ENCODE measurements at regions not wholly inside any gene's neighbourhood (a gene's known extent, or its start where the extent isn't known, plus 50 kb on each side); places are given as distances from the start of the nearest gene placed in this dataset.

DNA sequence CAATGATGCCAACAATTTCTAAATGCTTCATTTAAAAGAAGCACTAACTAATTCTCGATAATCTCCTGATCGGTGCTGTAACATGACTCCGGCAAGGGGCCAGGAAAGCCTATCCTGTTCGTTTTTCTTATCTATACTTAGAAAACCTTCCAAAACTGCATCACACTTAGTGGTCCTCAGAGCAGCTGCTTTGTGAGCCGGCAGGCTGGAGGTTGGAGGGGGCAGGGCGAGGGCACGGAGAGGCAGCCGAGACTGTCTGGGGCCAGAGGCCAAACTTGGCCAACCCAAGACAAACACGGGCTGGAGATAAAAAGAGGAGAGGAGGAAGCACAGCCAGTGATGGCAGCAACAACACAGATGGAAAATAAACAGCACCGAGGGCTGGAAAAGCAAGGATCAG is 455.7 kb downstream of the BCOR start:
- Mint-ChIP-seq H3K27ac (peak overlapping the region; percentile 75 to 82 (median 80)), H3K27me3 (ENCODE audit: low read depth) (no peaks in the 10 kb centered on the region), H3K9me3 (peaks cover 9% of the 10 kb centered on the region), H3K4me3 (peak overlapping the region; percentile 3 to 33 (median 30)), H3K4me1 (peaks cover 47% of the 10 kb centered on the region), H3K36me3 (ENCODE audit: low read depth) (no peaks in the 10 kb centered on the region)
- TF ChIP-seq, protein P1, sequence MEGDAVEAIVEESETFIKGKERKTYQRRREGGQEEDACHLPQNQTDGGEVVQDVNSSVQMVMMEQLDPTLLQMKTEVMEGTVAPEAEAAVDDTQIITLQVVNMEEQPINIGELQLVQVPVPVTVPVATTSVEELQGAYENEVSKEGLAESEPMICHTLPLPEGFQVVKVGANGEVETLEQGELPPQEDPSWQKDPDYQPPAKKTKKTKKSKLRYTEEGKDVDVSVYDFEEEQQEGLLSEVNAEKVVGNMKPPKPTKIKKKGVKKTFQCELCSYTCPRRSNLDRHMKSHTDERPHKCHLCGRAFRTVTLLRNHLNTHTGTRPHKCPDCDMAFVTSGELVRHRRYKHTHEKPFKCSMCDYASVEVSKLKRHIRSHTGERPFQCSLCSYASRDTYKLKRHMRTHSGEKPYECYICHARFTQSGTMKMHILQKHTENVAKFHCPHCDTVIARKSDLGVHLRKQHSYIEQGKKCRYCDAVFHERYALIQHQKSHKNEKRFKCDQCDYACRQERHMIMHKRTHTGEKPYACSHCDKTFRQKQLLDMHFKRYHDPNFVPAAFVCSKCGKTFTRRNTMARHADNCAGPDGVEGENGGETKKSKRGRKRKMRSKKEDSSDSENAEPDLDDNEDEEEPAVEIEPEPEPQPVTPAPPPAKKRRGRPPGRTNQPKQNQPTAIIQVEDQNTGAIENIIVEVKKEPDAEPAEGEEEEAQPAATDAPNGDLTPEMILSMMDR (IDR thresholded peaks at IDR 0.05; ENCODE audit: unreplicated experiment in 3 of 3) = no peak

DNA sequence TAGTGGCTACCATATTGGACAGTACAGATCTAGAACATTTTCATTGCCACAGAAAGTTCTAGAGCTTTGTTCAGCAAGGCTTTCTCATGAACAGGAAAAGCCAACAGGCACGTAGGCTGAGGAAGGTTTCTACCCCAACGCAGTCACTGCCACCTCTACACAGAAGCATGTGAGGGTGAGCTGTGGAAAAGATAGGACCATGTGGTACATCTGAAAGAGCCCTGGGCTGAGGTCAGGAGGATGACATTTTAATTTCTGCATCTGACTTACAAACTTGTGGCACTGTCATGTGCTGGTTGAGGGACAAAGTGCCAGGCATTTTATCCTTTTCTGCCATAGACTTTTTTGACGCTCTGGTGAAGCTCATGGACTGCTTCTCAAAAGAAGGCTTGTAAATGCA is 454.2 kb downstream of the BCOR start:
- peaks cover 49% of the 10 kb centered on the region for H3K4me1 Mint-ChIP-seq
- H3K27ac Mint-ChIP-seq = peak overlapping the region; percentile 75 to 82 (median 80)
- no peaks in the 10 kb centered on the region for H3K36me3 Mint-ChIP-seq (ENCODE audit: low read depth)
- H3K9me3 Mint-ChIP-seq = peaks cover 15% of the 10 kb centered on the region
- TF ChIP-seq, protein P1 (IDR thresholded peaks at IDR 0.05; ENCODE audit: unreplicated experiment in 3 of 3) = no peak
- no peak overlapping the region for H3K4me3 Mint-ChIP-seq
- H3K27me3 Mint-ChIP-seq (ENCODE audit: low read depth) = no peaks in the 10 kb centered on the region

DNA sequence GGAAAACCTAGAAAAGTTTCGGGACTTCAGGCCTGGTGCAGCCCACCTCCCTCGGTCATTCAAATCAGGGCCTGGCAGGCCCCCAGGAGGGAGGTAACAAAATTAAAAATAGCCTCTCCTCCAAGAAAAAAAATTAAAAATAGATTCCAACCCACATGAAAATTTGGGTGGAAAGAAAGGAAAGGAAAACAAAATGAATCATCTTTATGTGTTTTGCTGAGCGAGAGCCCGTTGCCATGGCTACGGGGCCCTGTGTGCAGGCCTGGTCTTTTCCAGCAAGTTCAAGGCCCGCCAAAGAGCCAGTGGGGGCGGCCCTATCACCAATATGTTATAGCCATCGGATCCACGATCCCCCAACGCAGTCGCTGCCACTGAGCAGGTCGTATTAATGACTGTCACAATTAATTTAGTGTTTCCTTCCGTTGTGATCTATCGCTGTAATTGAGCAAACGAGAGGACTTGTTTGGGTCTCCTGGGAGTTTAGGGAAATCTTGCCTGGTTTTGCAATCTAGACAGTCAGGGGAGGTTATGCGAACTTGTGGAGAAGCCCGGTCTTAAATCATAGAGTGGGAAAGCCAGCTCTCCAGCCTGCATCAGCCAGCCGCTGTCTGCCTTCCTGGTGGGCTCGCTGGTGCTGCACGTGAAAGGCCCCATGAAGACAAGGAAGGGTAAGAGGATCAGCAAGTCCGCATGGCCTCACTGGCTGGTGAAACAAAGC is 452.4 kb downstream of the BCOR start:
- Mint-ChIP-seq H3K4me3 (no peak overlapping the region), H3K27me3 (ENCODE audit: low read depth) (no peaks in the 10 kb centered on the region), H3K36me3 (ENCODE audit: low read depth) (no peaks in the 10 kb centered on the region), H3K27ac (peak overlapping the region; percentile 89 to 93 (median 92)), H3K4me1 (peaks cover 55% of the 10 kb centered on the region), H3K9me3 (peaks cover 14% of the 10 kb centered on the region)
- TF ChIP-seq, protein P1 (IDR thresholded peaks at IDR 0.05; ENCODE audit: unreplicated experiment in 3 of 3) = no peak

DNA sequence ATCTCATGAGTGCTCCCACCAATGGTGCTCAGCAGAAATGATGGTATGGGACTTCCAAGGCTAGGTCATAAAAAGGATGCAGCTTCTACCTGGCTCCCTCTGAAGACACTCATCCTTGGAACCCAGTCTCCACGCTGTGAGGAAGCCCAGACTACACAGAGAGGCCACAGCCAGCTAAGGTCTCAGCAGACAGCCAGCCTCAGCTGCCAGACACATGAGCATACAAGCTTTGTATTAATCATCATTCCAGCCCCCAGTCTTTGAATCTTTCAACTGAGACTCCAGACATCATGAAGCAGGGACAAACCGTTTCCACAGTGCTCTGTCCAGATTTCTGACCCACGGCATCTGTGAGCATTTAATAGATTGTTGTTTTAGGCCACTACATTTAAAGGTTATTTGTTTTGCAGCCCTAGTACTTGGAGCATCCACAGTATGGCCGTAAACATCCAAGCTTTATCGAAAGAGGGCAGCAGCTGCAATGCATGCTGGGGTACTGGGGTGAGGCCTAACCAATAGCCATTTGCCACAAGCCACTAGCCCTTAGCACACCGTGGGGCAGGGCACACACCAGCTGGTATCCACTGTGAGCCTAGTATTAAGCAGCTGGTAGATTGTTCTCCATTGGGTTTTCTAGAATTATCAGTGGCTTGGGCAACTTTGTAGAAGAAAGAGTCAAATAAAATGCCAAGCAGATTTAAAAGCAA is 449.1 kb downstream of the BCOR start:
- Mint-ChIP-seq H3K4me3 (no peak overlapping the region), H3K4me1 (peaks cover 46% of the 10 kb centered on the region), H3K9me3 (peaks cover 13% of the 10 kb centered on the region), H3K27ac (peak overlapping the region in 2 of 3 experiments; percentile 45 to 52), H3K36me3 (ENCODE audit: low read depth) (no peaks in the 10 kb centered on the region), H3K27me3 (ENCODE audit: low read depth) (peaks cover 4% of the 10 kb centered on the region)
- TF ChIP-seq, protein P1 (IDR thresholded peaks at IDR 0.05; ENCODE audit: unreplicated experiment in 3 of 3) = no peak

DNA sequence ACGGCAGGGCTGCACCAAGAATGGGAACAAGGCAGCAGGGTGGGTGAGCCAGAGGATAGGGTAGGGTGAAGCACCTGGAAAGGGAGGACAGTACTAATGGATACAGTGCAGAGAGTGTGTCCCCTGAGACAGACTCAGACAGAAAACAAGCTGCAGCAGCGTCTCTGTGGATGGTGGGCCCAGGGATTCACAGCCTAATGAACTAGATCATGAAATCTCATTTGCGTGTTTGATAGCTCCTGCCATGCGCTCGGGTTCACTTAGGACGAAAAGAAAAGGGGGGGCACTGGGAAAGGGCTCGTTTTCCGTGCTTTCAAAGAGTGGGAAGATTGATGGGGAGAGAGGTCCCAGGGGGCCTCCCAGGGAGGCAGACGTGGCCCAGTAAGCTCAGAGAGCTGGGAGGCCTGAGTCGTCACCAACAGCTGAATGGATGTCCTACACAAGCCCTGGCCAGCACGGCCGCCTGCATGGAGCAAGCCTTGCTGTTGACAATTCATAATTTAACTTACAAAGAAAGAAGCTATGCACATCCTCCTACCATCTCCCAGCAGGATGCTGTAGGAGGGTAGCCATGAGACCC is 446.9 kb downstream of the BCOR start:
- Mint-ChIP-seq H3K27ac (peak overlapping the region; percentile 68 to 93 (median 83)), H3K27me3 (ENCODE audit: low read depth) (peaks cover 11% of the 10 kb centered on the region), H3K36me3 (ENCODE audit: low read depth) (no peaks in the 10 kb centered on the region)

More for the DNA sequence above, 446.9 kb downstream of the BCOR start:
- TF ChIP-seq, protein P1 (IDR thresholded peaks at IDR 0.05; ENCODE audit: unreplicated experiment in 3 of 3) = no peak
- H3K4me1 Mint-ChIP-seq = peaks cover 43% of the 10 kb centered on the region
- peaks cover 12% of the 10 kb centered on the region for H3K9me3 Mint-ChIP-seq
- no peak overlapping the region for H3K4me3 Mint-ChIP-seq

Measured in nephron (organoid).